Activated naive CD8-positive, alpha-beta T cell (primary cell): ENCODE measurements at regions not wholly inside any gene's neighbourhood (a gene's known extent, or its start where the extent isn't known, plus 50 kb on each side); places are given as distances from the start of the nearest gene placed in this dataset.
"Not testable (repeated sequence)": the region's sequence is repeated elsewhere in the genome, so short reads cannot be mapped to it uniquely, and the experiment has no call there.

Experiments used
- H3K27ac Mint-ChIP-seq: one replicate; pipeline ENCODE4 v1.8.0; 2021; ENCODE audit warnings: mixed read lengths
- H3K27me3 Mint-ChIP-seq: one replicate; pipeline ENCODE4 v1.8.0; 2021; ENCODE audit warnings: mixed read lengths
- H3K36me3 Mint-ChIP-seq: one replicate; pipeline ENCODE4 v1.8.0; 2021; ENCODE audit warnings: mixed read lengths
- H3K4me1 Mint-ChIP-seq: one replicate; pipeline ENCODE4 v1.8.0; 2021; ENCODE audit warnings: low read depth, mixed read lengths
- H3K4me3 Mint-ChIP-seq: one replicate; pipeline ENCODE4 v1.8.0; 2021; ENCODE audit warnings: mild to moderate bottlenecking, mixed read lengths
- H3K9me3 Mint-ChIP-seq: one replicate; pipeline ENCODE4 v1.8.0; 2021; ENCODE audit warnings: low read depth, mixed read lengths

DNA sequence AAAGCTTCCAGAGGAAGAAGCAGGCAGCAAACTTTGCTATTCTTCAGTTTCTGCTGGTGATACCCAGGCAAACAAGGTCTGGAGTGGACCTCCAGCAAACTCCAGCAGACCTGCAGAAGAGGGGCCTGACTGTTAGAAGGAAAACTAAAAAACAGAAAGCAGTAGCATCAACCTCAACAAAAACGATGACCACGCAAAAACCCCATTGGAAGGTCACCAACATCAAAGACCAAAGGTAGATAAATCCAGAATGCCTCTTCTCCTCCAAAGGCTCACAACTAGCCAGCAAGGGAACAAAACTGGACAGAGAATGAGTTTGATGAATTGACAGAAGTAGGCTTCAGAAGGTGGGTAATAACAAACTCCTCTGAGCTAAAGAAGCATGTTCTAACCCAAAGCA lies 127.1 kb downstream of the SLITRK1 start:
- H3K27ac Mint-ChIP-seq, H3K27me3 Mint-ChIP-seq, H3K4me1 Mint-ChIP-seq, H3K4me3 Mint-ChIP-seq, H3K36me3 Mint-ChIP-seq: not testable (repeated sequence)
- H3K9me3 Mint-ChIP-seq, result peaks cover 15% of the 10 kb centered on the region

DNA sequence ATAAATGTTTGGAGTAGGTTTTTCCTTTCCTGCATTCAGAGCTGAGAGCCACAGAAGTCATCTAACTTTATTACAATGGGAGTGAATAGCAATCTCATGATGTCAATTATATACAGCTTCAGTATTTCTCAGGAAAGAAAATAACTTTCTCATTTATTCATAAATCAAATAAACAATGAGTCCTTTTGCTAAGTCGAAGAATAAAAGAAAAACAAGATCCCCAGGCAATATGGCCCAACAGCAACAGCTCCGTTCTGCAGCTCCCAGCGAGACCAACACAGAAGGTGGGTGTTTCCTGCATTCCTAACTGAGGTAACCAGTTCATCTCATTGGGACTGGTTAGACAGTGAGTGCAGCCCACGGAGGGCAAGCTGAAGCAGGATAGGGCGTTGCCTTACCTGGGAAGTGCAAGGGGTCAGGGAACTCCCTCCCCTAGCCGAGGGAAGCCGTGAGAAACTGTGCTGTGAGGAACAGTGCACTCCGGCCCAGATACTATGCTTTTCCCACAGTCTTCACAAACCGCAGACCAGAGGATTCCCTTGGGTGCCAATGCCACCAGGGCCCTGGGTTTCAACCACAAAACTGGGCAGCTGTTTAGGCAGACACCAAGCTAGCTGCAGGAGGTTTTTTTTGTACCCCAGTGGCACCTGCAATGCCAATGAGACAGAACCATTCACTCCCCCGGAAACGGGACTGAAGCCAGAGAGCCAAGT lies 128.2 kb downstream of the SLITRK1 start:
- Mint-ChIP-seq H3K9me3 (peaks cover 15% of the 10 kb centered on the region), H3K27me3 (no peaks in the 10 kb centered on the region), H3K4me1 (no peaks in the 10 kb centered on the region), H3K36me3 (no peaks in the 10 kb centered on the region), H3K4me3 (no peak overlapping the region), H3K27ac (no peak overlapping the region)

DNA sequence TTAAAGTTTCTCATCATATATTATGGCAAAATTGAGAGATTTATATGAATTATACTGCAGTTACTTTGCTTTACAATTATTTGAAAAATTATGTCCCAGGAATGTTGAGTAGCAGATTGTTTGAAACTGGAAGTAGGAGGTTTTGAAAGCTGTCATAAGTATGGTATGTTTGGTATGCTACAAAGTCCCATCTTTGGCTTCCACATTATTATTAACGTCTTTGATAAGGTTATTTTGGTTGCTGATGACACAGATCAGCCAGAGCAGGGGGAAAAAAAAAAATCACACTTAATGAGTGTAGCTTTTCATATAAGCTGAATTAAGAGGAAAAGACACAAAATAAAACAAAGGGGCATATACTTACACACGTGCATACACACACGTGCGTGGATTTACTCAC lies 130.1 kb downstream of the SLITRK1 start:
- no peaks in the 10 kb centered on the region for H3K4me1 Mint-ChIP-seq
- no peak overlapping the region for H3K27ac Mint-ChIP-seq
- no peaks in the 10 kb centered on the region for H3K27me3 Mint-ChIP-seq
- H3K9me3 Mint-ChIP-seq, result peaks cover 15% of the 10 kb centered on the region
- no peaks in the 10 kb centered on the region for H3K36me3 Mint-ChIP-seq
- no peak overlapping the region for H3K4me3 Mint-ChIP-seq

DNA sequence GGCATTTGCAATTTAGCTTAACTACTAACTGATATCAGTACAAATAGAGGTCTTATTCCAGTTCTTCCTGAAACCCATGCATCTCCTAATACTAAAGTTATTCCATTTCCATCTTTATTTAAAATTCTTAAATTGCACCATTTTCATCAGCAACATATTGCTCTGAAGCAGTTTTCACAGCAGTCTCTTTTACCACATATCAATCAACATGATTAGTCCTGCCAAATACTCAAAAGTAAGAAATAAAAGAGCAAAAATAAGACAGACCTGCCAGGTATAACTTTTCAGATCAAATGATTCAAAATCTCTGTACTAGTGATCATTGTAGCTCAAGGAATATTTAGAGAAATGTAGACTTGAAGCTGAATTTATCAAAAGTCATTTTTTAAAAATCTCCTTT lies 141.7 kb downstream of the SLITRK1 start:
- H3K4me1 Mint-ChIP-seq, result no peaks in the 10 kb centered on the region
- no peaks in the 10 kb centered on the region for H3K36me3 Mint-ChIP-seq
- no peak overlapping the region for H3K27ac Mint-ChIP-seq
- no peaks in the 10 kb centered on the region for H3K9me3 Mint-ChIP-seq
- no peak overlapping the region for H3K4me3 Mint-ChIP-seq
- H3K27me3 Mint-ChIP-seq, result no peaks in the 10 kb centered on the region

DNA sequence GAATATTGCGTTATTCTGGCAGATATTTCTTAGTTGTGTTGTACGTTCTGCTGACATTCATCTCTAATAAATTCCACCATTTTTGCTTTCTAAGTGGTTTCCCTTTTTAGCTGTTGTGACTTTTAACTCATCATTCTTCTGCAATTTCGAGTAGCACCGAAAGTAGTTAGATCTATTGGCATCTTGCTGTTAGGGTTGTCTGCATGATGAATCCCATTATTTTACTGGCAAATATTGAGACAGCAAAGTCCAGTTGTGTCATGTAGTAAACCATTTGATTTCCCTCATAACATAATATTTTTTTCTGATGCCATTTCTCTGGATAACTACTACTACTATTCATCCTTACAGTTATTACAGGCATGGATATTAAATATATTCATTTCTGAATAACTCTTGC lies 143.9 kb downstream of the SLITRK1 start:
- Mint-ChIP-seq H3K27me3 (no peaks in the 10 kb centered on the region), H3K4me1 (no peaks in the 10 kb centered on the region), H3K9me3 (no peaks in the 10 kb centered on the region), H3K36me3 (no peaks in the 10 kb centered on the region), H3K27ac (no peak overlapping the region), H3K4me3 (no peak overlapping the region)

DNA sequence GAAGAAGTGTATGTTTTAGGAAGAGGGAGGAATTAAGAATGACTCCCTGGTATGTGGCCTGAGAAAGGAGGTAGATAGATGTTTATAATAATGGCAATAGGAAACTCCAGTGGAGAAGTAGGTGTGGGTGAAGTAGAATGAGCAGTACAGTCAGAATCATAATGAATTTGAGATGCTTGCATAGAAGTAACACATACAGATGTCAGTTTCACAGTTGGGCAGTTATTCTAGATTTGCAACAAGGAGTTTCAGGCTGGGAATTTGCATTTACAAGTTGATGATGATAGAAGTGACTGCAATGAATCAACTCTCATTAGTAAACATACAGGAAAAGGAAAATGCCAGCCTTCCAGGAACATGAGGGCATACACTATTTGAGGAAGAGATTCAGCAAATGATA lies 149.0 kb downstream of the SLITRK1 start:
- H3K27me3 Mint-ChIP-seq, result no peaks in the 10 kb centered on the region
- H3K9me3 Mint-ChIP-seq, result peaks cover 3% of the 10 kb centered on the region
- H3K4me1 Mint-ChIP-seq, result no peaks in the 10 kb centered on the region
- H3K36me3 Mint-ChIP-seq, result no peaks in the 10 kb centered on the region
- H3K27ac Mint-ChIP-seq, result no peak overlapping the region
- H3K4me3 Mint-ChIP-seq, result no peak overlapping the region

- H3K27ac Mint-ChIP-seq, result no peak overlapping the region
- H3K27me3 Mint-ChIP-seq, result no peaks in the 10 kb centered on the region
- H3K36me3 Mint-ChIP-seq, result no peaks in the 10 kb centered on the region
- H3K9me3 Mint-ChIP-seq, result peaks cover 3% of the 10 kb centered on the region
- H3K4me3 Mint-ChIP-seq, result no peak overlapping the region
- H3K4me1 Mint-ChIP-seq, result no peaks in the 10 kb centered on the region
Observed at GRCh38 chr13:83732755-83733154, 149.5 kb downstream of the SLITRK1 start.

- Mint-ChIP-seq H3K36me3 (no peaks in the 10 kb centered on the region), H3K9me3 (peaks cover 3% of the 10 kb centered on the region), H3K4me3 (no peak overlapping the region), H3K27ac (no peak overlapping the region), H3K4me1 (no peaks in the 10 kb centered on the region), H3K27me3 (no peaks in the 10 kb centered on the region)
Observed at GRCh38 chr13:83731113-83731512, 151.2 kb downstream of the SLITRK1 start.

DNA sequence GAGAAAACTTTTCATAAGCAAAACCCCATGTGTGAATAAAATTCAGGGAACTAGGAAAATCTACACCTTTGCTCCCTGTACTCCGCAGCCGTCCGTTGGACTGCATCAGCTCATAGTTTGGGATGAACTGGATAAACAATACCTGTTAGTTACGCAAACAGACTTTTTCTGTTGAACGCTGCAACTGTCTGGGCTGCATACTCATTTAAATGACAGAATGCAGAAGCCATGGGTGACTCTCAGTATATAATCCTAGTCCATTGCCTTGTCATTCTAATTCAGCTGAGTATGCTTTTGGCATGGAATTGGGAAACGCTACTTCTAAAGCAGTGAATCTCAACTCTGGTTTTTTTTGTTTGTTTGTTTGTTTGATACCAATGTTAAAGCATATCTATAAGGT lies 151.6 kb downstream of the SLITRK1 start:
- H3K27ac Mint-ChIP-seq, result no peak overlapping the region
- H3K36me3 Mint-ChIP-seq, result no peaks in the 10 kb centered on the region
- no peak overlapping the region for H3K4me3 Mint-ChIP-seq
- no peaks in the 10 kb centered on the region for H3K4me1 Mint-ChIP-seq
- H3K27me3 Mint-ChIP-seq, result no peaks in the 10 kb centered on the region
- H3K9me3 Mint-ChIP-seq, result peaks cover 3% of the 10 kb centered on the region

DNA sequence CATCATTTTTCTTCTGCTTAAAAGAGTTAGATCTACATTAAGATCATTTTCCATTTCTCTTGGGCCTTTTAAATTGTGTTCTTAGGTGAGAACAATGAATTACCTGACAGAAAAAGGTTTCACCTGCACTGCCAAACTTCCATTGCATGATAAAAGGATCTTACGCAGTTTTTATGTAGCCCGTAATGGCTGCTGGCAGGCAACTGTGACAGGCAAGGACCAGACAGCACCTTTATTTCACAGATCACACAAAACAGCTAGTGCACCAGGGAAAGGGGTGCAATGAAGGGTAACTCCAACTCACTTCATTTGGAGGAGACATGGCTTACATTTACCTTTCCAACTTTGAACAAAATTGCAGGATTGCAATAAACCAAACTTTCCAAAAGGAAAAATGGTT lies 159.8 kb downstream of the SLITRK1 start:
- Mint-ChIP-seq H3K4me1 (no peaks in the 10 kb centered on the region), H3K4me3 (no peak overlapping the region), H3K27me3 (no peaks in the 10 kb centered on the region), H3K9me3 (no peaks in the 10 kb centered on the region), H3K27ac (no peak overlapping the region), H3K36me3 (no peaks in the 10 kb centered on the region)

- H3K27ac Mint-ChIP-seq, result no peak overlapping the region
- H3K27me3 Mint-ChIP-seq, result no peaks in the 10 kb centered on the region
- H3K36me3 Mint-ChIP-seq, result no peaks in the 10 kb centered on the region
- no peaks in the 10 kb centered on the region for H3K9me3 Mint-ChIP-seq
- H3K4me1 Mint-ChIP-seq, result no peaks in the 10 kb centered on the region
- H3K4me3 Mint-ChIP-seq, result no peak overlapping the region
Observed at GRCh38 chr13:83716121-83716520, 166.2 kb downstream of the SLITRK1 start.

DNA sequence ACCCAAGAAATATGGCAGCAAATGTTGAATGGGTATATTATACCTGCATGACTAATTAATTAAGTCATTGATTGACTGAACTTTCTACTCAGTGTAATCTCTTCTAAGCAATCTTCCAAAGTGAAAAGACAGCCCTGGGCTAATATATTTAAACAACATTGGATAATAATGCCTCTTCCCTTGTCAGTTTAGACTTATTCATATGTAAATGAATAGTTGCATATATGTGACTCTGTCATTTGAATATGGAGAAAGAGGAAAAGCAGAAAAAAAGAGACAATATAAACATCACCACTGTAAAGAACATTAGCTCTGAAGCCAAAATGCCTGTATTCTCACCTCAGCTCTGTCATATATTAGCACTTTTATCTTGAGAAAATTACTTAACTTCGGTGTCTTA lies 168.0 kb downstream of the SLITRK1 start:
- Mint-ChIP-seq H3K4me1 (no peaks in the 10 kb centered on the region), H3K36me3 (no peaks in the 10 kb centered on the region), H3K27ac (no peak overlapping the region), H3K27me3 (no peaks in the 10 kb centered on the region), H3K9me3 (no peaks in the 10 kb centered on the region), H3K4me3 (no peak overlapping the region)

DNA sequence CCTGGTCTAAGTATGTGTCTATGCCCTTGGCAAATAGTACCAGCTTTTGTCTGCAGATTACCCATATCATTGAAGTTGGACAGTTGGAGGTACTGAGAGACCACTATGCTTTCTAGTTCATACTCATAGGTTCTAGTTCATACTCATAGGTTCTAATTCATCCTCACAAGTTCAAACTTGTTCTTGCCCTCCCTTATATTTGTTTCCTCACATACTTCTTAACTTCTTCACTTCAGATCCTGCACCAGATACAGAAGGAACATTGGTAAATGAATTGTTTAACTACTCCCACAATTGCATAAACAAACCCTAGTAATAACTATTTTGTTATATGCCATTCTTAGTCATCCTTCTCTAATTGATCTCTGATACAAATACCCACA lies 172.2 kb downstream of the SLITRK1 start:
- H3K9me3 Mint-ChIP-seq, result peaks cover 9% of the 10 kb centered on the region
- H3K4me1 Mint-ChIP-seq, result no peaks in the 10 kb centered on the region
- no peak overlapping the region for H3K27ac Mint-ChIP-seq
- no peaks in the 10 kb centered on the region for H3K36me3 Mint-ChIP-seq
- no peak overlapping the region for H3K4me3 Mint-ChIP-seq
- H3K27me3 Mint-ChIP-seq, result no peaks in the 10 kb centered on the region

DNA sequence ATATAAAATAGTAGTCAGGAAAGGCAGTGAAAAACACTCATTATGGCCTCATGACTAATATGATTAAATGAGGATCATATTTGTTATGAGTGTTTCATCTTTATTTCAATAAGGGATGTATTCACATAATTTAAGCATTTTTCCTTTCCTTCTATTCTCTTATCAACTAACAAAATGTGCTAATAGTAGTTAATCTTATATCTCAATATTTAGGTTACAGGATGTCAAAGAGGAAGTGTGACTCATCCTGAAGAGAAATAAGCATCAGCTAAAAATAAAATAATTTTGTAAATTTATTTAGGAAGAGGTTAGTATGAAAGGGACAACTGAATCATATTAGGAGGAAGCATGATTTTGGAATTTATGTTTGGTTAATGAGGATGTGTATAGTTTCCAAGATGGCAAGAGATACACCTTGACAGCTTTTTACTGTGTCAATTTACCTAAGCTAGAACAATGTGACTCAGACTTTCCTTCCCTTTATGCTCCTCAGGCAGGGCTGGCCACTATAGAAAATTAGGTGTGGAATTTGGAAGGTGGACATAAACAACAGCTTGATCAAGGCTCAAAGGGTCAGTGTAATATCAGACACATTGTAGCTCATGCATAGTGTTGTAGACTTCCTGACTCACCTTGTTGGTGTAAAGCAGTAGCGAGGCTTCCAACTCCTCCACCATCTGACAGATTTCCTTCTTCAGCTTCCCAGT lies 172.7 kb downstream of the SLITRK1 start:
- peaks cover 9% of the 10 kb centered on the region for H3K9me3 Mint-ChIP-seq
- H3K4me3 Mint-ChIP-seq, result no peak overlapping the region
- H3K36me3 Mint-ChIP-seq, result no peaks in the 10 kb centered on the region
- H3K27me3 Mint-ChIP-seq, result no peaks in the 10 kb centered on the region
- no peak overlapping the region for H3K27ac Mint-ChIP-seq
- no peaks in the 10 kb centered on the region for H3K4me1 Mint-ChIP-seq

- H3K27ac Mint-ChIP-seq, result no peak overlapping the region
- H3K9me3 Mint-ChIP-seq, result no peaks in the 10 kb centered on the region
- no peaks in the 10 kb centered on the region for H3K27me3 Mint-ChIP-seq
- H3K4me3 Mint-ChIP-seq, result no peak overlapping the region
- no peaks in the 10 kb centered on the region for H3K36me3 Mint-ChIP-seq
- no peaks in the 10 kb centered on the region for H3K4me1 Mint-ChIP-seq
Observed at GRCh38 chr13:83702021-83702420, 180.3 kb downstream of the SLITRK1 start.

DNA sequence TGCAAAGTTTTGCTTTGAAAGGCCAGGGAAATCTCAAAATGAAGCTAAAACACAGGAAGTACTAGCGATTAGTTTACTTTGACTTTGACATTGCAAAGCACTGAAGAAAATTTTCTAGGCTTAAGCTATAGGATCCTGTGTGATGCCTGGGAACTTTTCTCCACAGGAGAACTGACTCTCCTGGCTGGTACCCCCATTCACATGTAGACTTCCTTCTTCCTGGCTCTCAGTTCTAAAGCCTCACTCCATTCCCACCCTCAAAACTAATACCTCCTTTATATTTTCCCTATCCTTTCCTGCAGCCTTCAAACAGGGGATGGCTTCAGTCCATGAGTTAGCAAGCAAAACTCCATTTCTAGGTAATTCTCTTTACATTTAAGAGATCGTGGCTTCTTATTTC lies 189.5 kb downstream of the SLITRK1 start:
- no peaks in the 10 kb centered on the region for H3K36me3 Mint-ChIP-seq

More for the DNA sequence above, 189.5 kb downstream of the SLITRK1 start:
- no peaks in the 10 kb centered on the region for H3K27me3 Mint-ChIP-seq
- H3K27ac Mint-ChIP-seq, result no peak overlapping the region
- no peaks in the 10 kb centered on the region for H3K4me1 Mint-ChIP-seq
- no peak overlapping the region for H3K4me3 Mint-ChIP-seq
- H3K9me3 Mint-ChIP-seq, result peaks cover 4% of the 10 kb centered on the region
